ENCODE measurements at regions not wholly inside any gene's neighbourhood (a gene's known extent, or its start where the extent isn't known, plus 50 kb on each side); places are given as distances from the start of the nearest gene placed in this dataset.

GRCh38 chr11:134923441-134923840 is 511.4 kb upstream of the B3GAT1 start:
- TF ChIP-seq GTF2I (CRISPR knock-in tag; conservative IDR thresholded peaks at IDR 0.05) (no peak), ZNF263 (CRISPR knock-in tag; IDR thresholded peaks at IDR 0.05; ENCODE audit: low read depth) (no peak), NR2C2 (CRISPR knock-in tag; IDR thresholded peaks at IDR 0.05) (no peak)

Measured in WTC11 (cell line).